ENCODE measurements at regions not wholly inside any gene's neighbourhood (a gene's known extent, or its start where the extent isn't known, plus 50 kb on each side); places are given as distances from the start of the nearest gene placed in this dataset.

DNA sequence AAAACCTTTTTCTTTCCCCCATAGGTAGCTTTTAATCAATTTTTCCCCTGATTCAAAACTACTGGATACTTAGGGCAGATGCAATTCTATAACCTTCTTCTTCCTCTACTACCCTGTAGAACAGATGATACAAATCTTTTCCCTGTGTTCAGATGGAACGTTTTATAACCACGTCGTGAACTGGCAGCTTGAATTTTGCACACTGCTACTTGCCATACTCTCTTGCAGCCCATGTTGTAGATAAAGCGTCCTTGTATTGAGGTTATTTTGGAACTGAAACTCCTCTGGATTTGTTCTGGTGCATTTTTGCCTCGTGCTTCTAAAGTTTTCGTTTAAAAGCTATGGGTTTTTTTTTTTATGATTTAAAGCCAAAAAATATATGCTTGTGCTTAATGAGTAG is 440.2 kb downstream of the RFPL4B start:
- TF ChIP-seq, protein P1, sequence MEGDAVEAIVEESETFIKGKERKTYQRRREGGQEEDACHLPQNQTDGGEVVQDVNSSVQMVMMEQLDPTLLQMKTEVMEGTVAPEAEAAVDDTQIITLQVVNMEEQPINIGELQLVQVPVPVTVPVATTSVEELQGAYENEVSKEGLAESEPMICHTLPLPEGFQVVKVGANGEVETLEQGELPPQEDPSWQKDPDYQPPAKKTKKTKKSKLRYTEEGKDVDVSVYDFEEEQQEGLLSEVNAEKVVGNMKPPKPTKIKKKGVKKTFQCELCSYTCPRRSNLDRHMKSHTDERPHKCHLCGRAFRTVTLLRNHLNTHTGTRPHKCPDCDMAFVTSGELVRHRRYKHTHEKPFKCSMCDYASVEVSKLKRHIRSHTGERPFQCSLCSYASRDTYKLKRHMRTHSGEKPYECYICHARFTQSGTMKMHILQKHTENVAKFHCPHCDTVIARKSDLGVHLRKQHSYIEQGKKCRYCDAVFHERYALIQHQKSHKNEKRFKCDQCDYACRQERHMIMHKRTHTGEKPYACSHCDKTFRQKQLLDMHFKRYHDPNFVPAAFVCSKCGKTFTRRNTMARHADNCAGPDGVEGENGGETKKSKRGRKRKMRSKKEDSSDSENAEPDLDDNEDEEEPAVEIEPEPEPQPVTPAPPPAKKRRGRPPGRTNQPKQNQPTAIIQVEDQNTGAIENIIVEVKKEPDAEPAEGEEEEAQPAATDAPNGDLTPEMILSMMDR (IDR thresholded peaks at IDR 0.05) = no peak
- TF ChIP-seq POLR2AphosphoS5 (IDR thresholded peaks at IDR 0.05; ENCODE audit: low read depth, low read length) (no peak), YY1 (IDR thresholded peaks at IDR 0.05; ENCODE audit: low read depth) (no peak), JUND (IDR thresholded peaks at IDR 0.05) (no peak), EP300 (IDR thresholded peaks at IDR 0.05; ENCODE audit: borderline replicate concordance in 1 of 2, low read depth in 1 of 2, low read length in 1 of 2) (no peak), RCOR1 (IDR thresholded peaks at IDR 0.05; ENCODE audit: low read length) (no peak), FOXM1 (IDR thresholded peaks at IDR 0.05; ENCODE audit: low read depth) (no peak), NFIC (IDR thresholded peaks at IDR 0.05; ENCODE audit: borderline replicate concordance) (no peak)
- TF ChIP-seq, protein P2, sequence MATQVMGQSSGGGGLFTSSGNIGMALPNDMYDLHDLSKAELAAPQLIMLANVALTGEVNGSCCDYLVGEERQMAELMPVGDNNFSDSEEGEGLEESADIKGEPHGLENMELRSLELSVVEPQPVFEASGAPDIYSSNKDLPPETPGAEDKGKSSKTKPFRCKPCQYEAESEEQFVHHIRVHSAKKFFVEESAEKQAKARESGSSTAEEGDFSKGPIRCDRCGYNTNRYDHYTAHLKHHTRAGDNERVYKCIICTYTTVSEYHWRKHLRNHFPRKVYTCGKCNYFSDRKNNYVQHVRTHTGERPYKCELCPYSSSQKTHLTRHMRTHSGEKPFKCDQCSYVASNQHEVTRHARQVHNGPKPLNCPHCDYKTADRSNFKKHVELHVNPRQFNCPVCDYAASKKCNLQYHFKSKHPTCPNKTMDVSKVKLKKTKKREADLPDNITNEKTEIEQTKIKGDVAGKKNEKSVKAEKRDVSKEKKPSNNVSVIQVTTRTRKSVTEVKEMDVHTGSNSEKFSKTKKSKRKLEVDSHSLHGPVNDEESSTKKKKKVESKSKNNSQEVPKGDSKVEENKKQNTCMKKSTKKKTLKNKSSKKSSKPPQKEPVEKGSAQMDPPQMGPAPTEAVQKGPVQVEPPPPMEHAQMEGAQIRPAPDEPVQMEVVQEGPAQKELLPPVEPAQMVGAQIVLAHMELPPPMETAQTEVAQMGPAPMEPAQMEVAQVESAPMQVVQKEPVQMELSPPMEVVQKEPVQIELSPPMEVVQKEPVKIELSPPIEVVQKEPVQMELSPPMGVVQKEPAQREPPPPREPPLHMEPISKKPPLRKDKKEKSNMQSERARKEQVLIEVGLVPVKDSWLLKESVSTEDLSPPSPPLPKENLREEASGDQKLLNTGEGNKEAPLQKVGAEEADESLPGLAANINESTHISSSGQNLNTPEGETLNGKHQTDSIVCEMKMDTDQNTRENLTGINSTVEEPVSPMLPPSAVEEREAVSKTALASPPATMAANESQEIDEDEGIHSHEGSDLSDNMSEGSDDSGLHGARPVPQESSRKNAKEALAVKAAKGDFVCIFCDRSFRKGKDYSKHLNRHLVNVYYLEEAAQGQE (IDR thresholded peaks at IDR 0.05; ENCODE audit: low read depth, low read length) = no peak

All from SK-N-SH (cell line).